A673 (cell line): ENCODE measurements at regions not wholly inside any gene's neighbourhood (a gene's known extent, or its start where the extent isn't known, plus 50 kb on each side); places are given as distances from the start of the nearest gene placed in this dataset.

Source experiments
- BruUV-seq: library from RNA; stranded (reverse); fragments of 400-500 nt; replicated peaks from 2 replicates; lab custom pipeline; 2021; lab: Mats Ljungman, UMichigan
- CTCF ChIA-PET: fragments of 300-600 bp; sonication (Branson Sonifier 250); formaldehyde crosslinking; loops from one replicate; lab custom pipeline; 2022; ENCODE audit warnings: antibody characterized with exemption; lab: Charles Lee
- POLR2A ChIA-PET: fragments of 300-600 bp; sonication (Branson Sonifier 250); formaldehyde crosslinking; loops from one replicate; lab custom pipeline; 2022; ENCODE audit warnings: antibody characterized with exemption; ENCODE audit not compliant: low non-redundant PET; lab: Charles Lee
- DNase-seq: peaks from one replicate; pipeline ENCODE4 v3.0.0-alpha.2; 2015; ENCODE audit warnings: low spot score
- H3K27ac ChIP-seq: fragments of 200-600 bp; sonication (generic); 2 replicates; pipeline ENCODE4 v1.5.1; 2016; ENCODE audit warnings: mixed run types, low read depth, mild to moderate bottlenecking, mixed read lengths, antibody characterized with exemption, low read length; ENCODE audit not compliant: poor library complexity, severe bottlenecking
- H3K27me3 ChIP-seq: fragments of 200-600 bp; sonication (generic); replicated peaks from 2 replicates; pipeline ENCODE4 v1.6.1; 2017; ENCODE audit warnings: mixed run types, low read depth, mild to moderate bottlenecking, mixed read lengths, antibody characterized with exemption, low read length; ENCODE audit not compliant: insufficient read depth, poor library complexity
- H3K36me3 ChIP-seq: fragments of 200-600 bp; sonication (generic); 2 replicates; pipeline ENCODE4 v1.6.1; 2016; ENCODE audit warnings: mixed run types, mild to moderate bottlenecking, mixed read lengths, antibody characterized with exemption, low read length; ENCODE audit not compliant: insufficient read depth, poor library complexity, severe bottlenecking
- H3K4me1 ChIP-seq: fragments of 200-600 bp; sonication (generic); 2 replicates; pipeline ENCODE4 v1.6.1; 2017; ENCODE audit warnings: mixed run types, mild to moderate bottlenecking, mixed read lengths, antibody characterized with exemption, low read length; ENCODE audit not compliant: insufficient read depth, poor library complexity, severe bottlenecking
- H3K4me3 ChIP-seq: fragments of 200-600 bp; sonication (generic); 2 replicates; pipeline ENCODE4 v1.5.1; 2016; ENCODE audit warnings: low read depth, mixed run types, mild to moderate bottlenecking, mixed read lengths, low read length; ENCODE audit not compliant: poor library complexity, severe bottlenecking
- H3K9me3 ChIP-seq: fragments of 200-600 bp; sonication (generic); 2 replicates; pipeline ENCODE4 v1.6.1; 2016; ENCODE audit warnings: mixed run types, low read depth, mild to moderate bottlenecking, mixed read lengths, antibody characterized with exemption, low read length; ENCODE audit not compliant: poor library complexity, severe bottlenecking
- EZH2 ChIP-seq: fragments of 200-600 bp; sonication (generic); IDR thresholded peaks from 2 replicates; pipeline ENCODE4 v1.6.1; 2017; ENCODE audit warnings: borderline replicate concordance, low read depth, mild to moderate bottlenecking, mixed read lengths, antibody characterized with exemption, low read length; ENCODE audit not compliant: poor library complexity, severe bottlenecking
- intact Hi-C: fragments of 100-400 bp; cut with micrococcal nuclease; formaldehyde crosslinking; loops from one replicate; pipeline ENCODE4 v1.10.0; 2022; ENCODE audit not compliant: unreplicated experiment
- TF ChIP-seq, protein P1 (sequence below): fragments of 300-800, 200-600 bp; sonication (generic); conservative IDR thresholded peaks from 2 replicates; pipeline ENCODE4 v1.5.1; 2017; ENCODE audit warnings: low read depth, mild to moderate bottlenecking, antibody characterized with exemption, low read length, moderate library complexity, mixed read lengths

- intact Hi-C loops, result no loop called here
- CTCF ChIA-PET, result no interaction called here
- POLR2A ChIA-PET, result no interaction called here
These were observed 283.9 kb upstream of the TNC start for GRCh38 chr9:115401756-115402327.

DNA sequence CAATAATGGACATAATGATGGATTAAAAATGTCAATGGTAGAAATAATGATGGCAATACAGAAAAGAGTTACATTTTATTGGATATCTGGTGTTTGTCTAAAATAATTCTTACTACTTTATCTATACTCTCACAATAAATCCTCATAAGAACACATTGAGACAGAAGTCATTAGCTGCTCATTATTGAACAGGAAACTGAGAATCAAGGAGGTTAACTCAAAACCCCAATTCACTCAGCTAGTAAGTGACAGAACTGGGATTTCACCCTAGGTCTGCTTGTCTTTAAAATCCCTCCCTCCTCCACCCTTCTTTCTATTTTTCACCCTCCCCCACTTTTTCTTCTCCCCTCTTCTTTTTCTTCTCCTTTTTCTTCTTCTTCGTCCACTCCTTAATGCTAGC lies 285.8 kb upstream of the TNC start:
- intact Hi-C loops, result no loop called here

More at GRCh38 chr9:115401756-115402327, 283.9 kb upstream of the TNC start:
- DNase-seq, result no peak
- H3K36me3 ChIP-seq, result no peaks in the 10 kb centered on the region
- no peak overlapping the region for H3K27ac ChIP-seq
- TF ChIP-seq, protein P1, sequence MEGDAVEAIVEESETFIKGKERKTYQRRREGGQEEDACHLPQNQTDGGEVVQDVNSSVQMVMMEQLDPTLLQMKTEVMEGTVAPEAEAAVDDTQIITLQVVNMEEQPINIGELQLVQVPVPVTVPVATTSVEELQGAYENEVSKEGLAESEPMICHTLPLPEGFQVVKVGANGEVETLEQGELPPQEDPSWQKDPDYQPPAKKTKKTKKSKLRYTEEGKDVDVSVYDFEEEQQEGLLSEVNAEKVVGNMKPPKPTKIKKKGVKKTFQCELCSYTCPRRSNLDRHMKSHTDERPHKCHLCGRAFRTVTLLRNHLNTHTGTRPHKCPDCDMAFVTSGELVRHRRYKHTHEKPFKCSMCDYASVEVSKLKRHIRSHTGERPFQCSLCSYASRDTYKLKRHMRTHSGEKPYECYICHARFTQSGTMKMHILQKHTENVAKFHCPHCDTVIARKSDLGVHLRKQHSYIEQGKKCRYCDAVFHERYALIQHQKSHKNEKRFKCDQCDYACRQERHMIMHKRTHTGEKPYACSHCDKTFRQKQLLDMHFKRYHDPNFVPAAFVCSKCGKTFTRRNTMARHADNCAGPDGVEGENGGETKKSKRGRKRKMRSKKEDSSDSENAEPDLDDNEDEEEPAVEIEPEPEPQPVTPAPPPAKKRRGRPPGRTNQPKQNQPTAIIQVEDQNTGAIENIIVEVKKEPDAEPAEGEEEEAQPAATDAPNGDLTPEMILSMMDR, result no peak
- no peaks in the 10 kb centered on the region for H3K27me3 ChIP-seq
- no TSS peak for BruUV-seq
- H3K4me3 ChIP-seq, result no peak overlapping the region
- H3K9me3 ChIP-seq, result peaks cover 5% of the 10 kb centered on the region
- peaks cover 44% of the 10 kb centered on the region for H3K4me1 ChIP-seq

GRCh38 chr9:115404311-115404710 lies 286.4 kb upstream of the TNC start:
- TF ChIP-seq, protein P1, result no peak
- TF ChIP-seq EZH2, result no peak
- Histone ChIP-seq H3K27me3 (no peaks in the 10 kb centered on the region), H3K36me3 (no peaks in the 10 kb centered on the region), H3K27ac (peak overlapping the region; percentile 27), H3K4me1 (peaks cover 31% of the 10 kb centered on the region), H3K9me3 (peaks cover 11% of the 10 kb centered on the region), H3K4me3 (no peak overlapping the region)
- intact Hi-C loops, result no loop called here
- ChIA-PET CTCF (no interaction called here), POLR2A (no interaction called here)
- no peak for DNase-seq
- no TSS peak for BruUV-seq

More for the DNA sequence above, 285.8 kb upstream of the TNC start:
- peak; percentile 65 for DNase-seq
- H3K4me3 ChIP-seq, result no peak overlapping the region
- no peak for TF ChIP-seq EZH2
- TF ChIP-seq, protein P1, result no peak
- POLR2A ChIA-PET, result no interaction called here
- H3K27me3 ChIP-seq, result no peaks in the 10 kb centered on the region
- peaks cover 37% of the 10 kb centered on the region for H3K4me1 ChIP-seq
- BruUV-seq, result no TSS peak
- H3K27ac ChIP-seq, result peak overlapping the region; percentile 27
- H3K9me3 ChIP-seq, result peaks cover 5% of the 10 kb centered on the region
- H3K36me3 ChIP-seq, result no peaks in the 10 kb centered on the region
- CTCF ChIA-PET, result no interaction called here
